ENCODE measurements at regions not wholly inside any gene's neighbourhood (a gene's known extent, or its start where the extent isn't known, plus 50 kb on each side); places are given as distances from the start of the nearest gene placed in this dataset.
"Not testable (repeated sequence)": the region's sequence is repeated elsewhere in the genome, so short reads cannot be mapped to it uniquely, and the experiment has no call there.

DNA sequence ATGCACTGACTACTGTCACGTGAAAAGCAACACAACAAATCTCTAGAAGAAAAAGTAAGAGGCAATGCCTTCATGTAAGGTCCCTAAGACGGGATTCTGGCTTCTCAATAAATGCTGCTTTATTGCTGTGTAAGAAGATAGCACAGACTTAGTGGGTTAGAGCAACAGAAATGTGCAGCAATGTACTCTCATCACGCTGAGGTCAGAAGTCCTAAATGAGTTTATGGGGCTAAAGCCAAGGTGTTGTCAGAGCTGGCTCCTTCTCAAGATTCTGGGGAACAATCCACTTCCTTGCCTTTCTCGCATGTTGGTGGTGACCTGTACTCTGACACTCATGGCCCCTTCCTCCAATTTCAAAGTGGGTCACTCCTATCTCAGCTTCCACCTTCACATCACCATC, 93.4 kb downstream of the SHANK2 start:
- Histone ChIP-seq H3K4me1 (no peaks in the 10 kb centered on the region), H3F3A (ENCODE audit: low read depth) (no peaks in the 10 kb centered on the region), H3K27ac (no peak overlapping the region), H3K36me3 (no peaks in the 10 kb centered on the region), H3K4me2 (no peak overlapping the region), H3K27me3 (no peaks in the 10 kb centered on the region), H2AFZ (replicated peaks) (no peak overlapping the region), H3K9me3 (ENCODE audit: low read depth) (no peaks in the 10 kb centered on the region), H4K20me1 (ENCODE audit: low read depth) (no peaks in the 10 kb centered on the region), H3K4me3 (no peak overlapping the region), H3K9ac (no peak overlapping the region), H3K79me2 (ENCODE audit: low read depth) (no peaks in the 10 kb centered on the region)
- peaks cover 13% of the 10 kb centered on the region for H3K27me3 Mint-ChIP-seq (ENCODE audit: insufficient read depth, low read depth)
- TF ChIP-seq EZH2 (IDR thresholded peaks at IDR 0.05): no peak
- no peak for TF ChIP-seq EZH2phosphoT487 (IDR thresholded peaks at IDR 0.05)
- TF ChIP-seq, protein P1, sequence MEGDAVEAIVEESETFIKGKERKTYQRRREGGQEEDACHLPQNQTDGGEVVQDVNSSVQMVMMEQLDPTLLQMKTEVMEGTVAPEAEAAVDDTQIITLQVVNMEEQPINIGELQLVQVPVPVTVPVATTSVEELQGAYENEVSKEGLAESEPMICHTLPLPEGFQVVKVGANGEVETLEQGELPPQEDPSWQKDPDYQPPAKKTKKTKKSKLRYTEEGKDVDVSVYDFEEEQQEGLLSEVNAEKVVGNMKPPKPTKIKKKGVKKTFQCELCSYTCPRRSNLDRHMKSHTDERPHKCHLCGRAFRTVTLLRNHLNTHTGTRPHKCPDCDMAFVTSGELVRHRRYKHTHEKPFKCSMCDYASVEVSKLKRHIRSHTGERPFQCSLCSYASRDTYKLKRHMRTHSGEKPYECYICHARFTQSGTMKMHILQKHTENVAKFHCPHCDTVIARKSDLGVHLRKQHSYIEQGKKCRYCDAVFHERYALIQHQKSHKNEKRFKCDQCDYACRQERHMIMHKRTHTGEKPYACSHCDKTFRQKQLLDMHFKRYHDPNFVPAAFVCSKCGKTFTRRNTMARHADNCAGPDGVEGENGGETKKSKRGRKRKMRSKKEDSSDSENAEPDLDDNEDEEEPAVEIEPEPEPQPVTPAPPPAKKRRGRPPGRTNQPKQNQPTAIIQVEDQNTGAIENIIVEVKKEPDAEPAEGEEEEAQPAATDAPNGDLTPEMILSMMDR (IDR thresholded peaks at IDR 0.05): no peak
- H3K9me3 Mint-ChIP-seq: peaks cover 10% of the 10 kb centered on the region
- H3K27ac Mint-ChIP-seq: no peak overlapping the region
- no peak overlapping the region for H3K4me3 Mint-ChIP-seq
- no peaks in the 10 kb centered on the region for H3K36me3 Mint-ChIP-seq
- H3K4me1 Mint-ChIP-seq: peaks cover 4% of the 10 kb centered on the region
- no peak for DNase-seq (ENCODE audit: low spot score)

DNA sequence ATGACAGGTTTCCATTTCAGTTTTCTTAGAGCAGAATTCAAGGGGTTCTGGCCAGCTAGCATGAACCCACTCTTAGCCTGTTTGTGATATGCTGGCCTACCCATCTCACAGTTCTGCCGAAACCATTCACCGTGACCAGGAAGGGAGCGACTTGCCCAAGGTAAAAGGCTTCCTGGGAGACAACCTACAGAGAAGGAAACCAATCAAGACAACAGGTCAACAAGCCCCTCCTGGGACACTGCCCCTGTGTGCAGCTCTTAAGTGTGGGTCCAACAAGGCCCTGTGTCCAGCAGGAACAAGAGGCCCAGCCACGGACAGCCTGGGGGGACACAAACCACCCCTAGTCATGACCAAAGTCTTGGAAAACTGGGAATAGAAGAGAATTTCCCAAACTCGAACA, 94.7 kb downstream of the SHANK2 start:
- not testable (repeated sequence) for H2AFZ ChIP-seq (replicated peaks); H3K9me3 Mint-ChIP-seq; H3K27ac Mint-ChIP-seq; DNase-seq (ENCODE audit: low spot score); H3K36me3 ChIP-seq; H3K9ac ChIP-seq; H3K4me3 ChIP-seq; H4K20me1 ChIP-seq (ENCODE audit: low read depth); H3K4me2 ChIP-seq; H3K4me3 Mint-ChIP-seq; H3K27ac ChIP-seq; H3F3A ChIP-seq (ENCODE audit: low read depth); H3K9me3 ChIP-seq (ENCODE audit: low read depth); H3K4me1 ChIP-seq; H3K79me2 ChIP-seq (ENCODE audit: low read depth); H3K27me3 ChIP-seq; H3K36me3 Mint-ChIP-seq; H3K27me3 Mint-ChIP-seq (ENCODE audit: insufficient read depth, low read depth)
- H3K4me1 Mint-ChIP-seq: peaks cover 14% of the 10 kb centered on the region

DNA sequence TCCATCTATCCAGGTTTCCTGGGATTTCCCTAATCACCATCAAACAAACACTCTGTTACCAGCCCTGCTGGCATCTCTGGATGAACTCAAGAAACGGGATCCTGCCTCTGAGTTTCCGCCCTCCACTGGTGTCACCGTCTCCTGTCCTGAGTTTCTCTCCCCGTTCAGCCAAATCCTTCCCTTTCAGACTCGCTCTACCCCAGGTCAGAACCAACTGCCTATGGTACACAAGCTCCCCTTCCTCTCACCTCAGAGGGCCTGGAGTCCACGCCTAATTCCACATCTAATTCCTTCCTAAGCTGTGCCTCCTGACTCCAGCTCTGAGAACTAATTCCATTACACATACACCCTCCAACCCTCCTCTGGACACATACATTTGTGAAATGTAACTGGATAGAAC, 96.1 kb downstream of the SHANK2 start:
- no peak overlapping the region for H3K27ac Mint-ChIP-seq
- Histone ChIP-seq H4K20me1 (ENCODE audit: low read depth) (no peaks in the 10 kb centered on the region), H3F3A (ENCODE audit: low read depth) (no peaks in the 10 kb centered on the region), H3K79me2 (ENCODE audit: low read depth) (no peaks in the 10 kb centered on the region), H3K4me2 (no peak overlapping the region), H2AFZ (replicated peaks) (no peak overlapping the region), H3K27ac (no peak overlapping the region), H3K36me3 (no peaks in the 10 kb centered on the region), H3K4me1 (no peaks in the 10 kb centered on the region), H3K9ac (no peak overlapping the region), H3K4me3 (no peak overlapping the region), H3K9me3 (ENCODE audit: low read depth) (no peaks in the 10 kb centered on the region), H3K27me3 (peaks cover 11% of the 10 kb centered on the region)
- peaks cover 19% of the 10 kb centered on the region for H3K4me1 Mint-ChIP-seq
- H3K4me3 Mint-ChIP-seq: no peak overlapping the region
- H3K36me3 Mint-ChIP-seq: no peaks in the 10 kb centered on the region
- no peak for DNase-seq (ENCODE audit: low spot score)
- H3K9me3 Mint-ChIP-seq: peaks cover 7% of the 10 kb centered on the region
- peaks cover 12% of the 10 kb centered on the region for H3K27me3 Mint-ChIP-seq (ENCODE audit: insufficient read depth, low read depth)
- TF ChIP-seq EZH2 (IDR thresholded peaks at IDR 0.05) (no peak), EZH2phosphoT487 (IDR thresholded peaks at IDR 0.05) (no peak)
- TF ChIP-seq, protein P1 (IDR thresholded peaks at IDR 0.05): no peak

DNA sequence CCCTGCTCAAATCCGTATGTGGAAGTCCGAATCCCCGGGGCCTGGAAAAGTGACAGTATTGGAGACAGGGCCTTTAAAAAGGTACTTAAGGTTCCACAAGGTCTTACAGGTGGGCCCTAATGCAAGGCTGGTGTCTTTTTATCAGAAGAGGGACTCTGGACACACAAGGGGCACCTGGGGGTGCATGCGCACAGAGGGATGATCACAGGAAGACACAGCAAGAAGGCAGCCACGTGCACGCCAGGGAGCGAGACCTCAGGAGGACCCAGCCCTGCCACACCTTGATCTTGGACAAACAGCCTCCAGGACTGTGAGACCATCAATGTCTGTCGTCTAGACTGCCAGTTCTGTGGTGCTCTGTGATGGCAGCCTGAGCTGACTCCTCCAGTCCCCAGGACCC, 96.5 kb downstream of the SHANK2 start:
- Histone ChIP-seq H2AFZ (replicated peaks) (no peak overlapping the region), H3K79me2 (ENCODE audit: low read depth) (no peaks in the 10 kb centered on the region), H3K4me1 (no peaks in the 10 kb centered on the region), H3K4me3 (no peak overlapping the region), H3K4me2 (no peak overlapping the region), H3K9me3 (ENCODE audit: low read depth) (no peaks in the 10 kb centered on the region), H3K36me3 (no peaks in the 10 kb centered on the region), H3K27ac (no peak overlapping the region), H4K20me1 (ENCODE audit: low read depth) (no peaks in the 10 kb centered on the region), H3K27me3 (peaks cover 11% of the 10 kb centered on the region), H3K9ac (no peak overlapping the region), H3F3A (ENCODE audit: low read depth) (no peaks in the 10 kb centered on the region)
- H3K4me3 Mint-ChIP-seq: no peak overlapping the region
- DNase-seq (ENCODE audit: low spot score): no peak
- no peaks in the 10 kb centered on the region for H3K36me3 Mint-ChIP-seq
- TF ChIP-seq, protein P1 (IDR thresholded peaks at IDR 0.05): no peak
- TF ChIP-seq EZH2 (IDR thresholded peaks at IDR 0.05): no peak
- TF ChIP-seq EZH2phosphoT487 (IDR thresholded peaks at IDR 0.05): no peak
- H3K4me1 Mint-ChIP-seq: peaks cover 19% of the 10 kb centered on the region
- H3K27ac Mint-ChIP-seq: no peak overlapping the region
- H3K27me3 Mint-ChIP-seq (ENCODE audit: insufficient read depth, low read depth): peaks cover 16% of the 10 kb centered on the region
- peaks cover 7% of the 10 kb centered on the region for H3K9me3 Mint-ChIP-seq
